HG02870 (cell line): ENCODE measurements at regions not wholly inside any gene's neighbourhood (a gene's known extent, or its start where the extent isn't known, plus 50 kb on each side); places are given as distances from the start of the nearest gene placed in this dataset.
"Not testable (repeated sequence)": the region's sequence is repeated elsewhere in the genome, so short reads cannot be mapped to it uniquely, and the experiment has no call there.

Experiments used
- ATAC-seq: cut with Tn5 transposase; IDR thresholded peaks from one replicate; pipeline ENCODE4 v1.9.1; 2021; ENCODE audit warnings: mild to moderate bottlenecking, moderate library complexity; ENCODE audit not compliant: unreplicated experiment

- no peak for ATAC-seq
These were observed 216.0 kb upstream of the SFSWAP start for GRCh38 chr12:131494741-131495524.

DNA sequence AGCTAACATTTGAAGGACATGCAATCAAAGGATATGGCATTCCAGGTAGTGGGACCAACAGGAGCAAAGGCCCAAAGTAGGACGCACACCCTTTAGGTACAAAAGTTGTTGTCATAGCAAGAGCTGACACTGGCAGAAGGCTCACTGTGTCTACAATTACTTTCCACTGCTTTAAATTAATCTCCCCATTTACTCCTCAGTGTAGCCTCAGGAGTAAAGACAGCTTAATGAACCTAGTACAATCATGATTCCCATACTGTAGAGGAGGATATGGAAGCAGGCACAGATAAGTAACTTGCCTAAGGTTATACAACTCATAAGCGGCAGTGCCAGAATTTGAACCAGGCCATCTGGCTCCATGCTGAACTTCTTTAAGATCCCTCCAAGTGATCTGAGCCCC is 212.9 kb upstream of the SFSWAP start:
- ATAC-seq, result no peak

DNA sequence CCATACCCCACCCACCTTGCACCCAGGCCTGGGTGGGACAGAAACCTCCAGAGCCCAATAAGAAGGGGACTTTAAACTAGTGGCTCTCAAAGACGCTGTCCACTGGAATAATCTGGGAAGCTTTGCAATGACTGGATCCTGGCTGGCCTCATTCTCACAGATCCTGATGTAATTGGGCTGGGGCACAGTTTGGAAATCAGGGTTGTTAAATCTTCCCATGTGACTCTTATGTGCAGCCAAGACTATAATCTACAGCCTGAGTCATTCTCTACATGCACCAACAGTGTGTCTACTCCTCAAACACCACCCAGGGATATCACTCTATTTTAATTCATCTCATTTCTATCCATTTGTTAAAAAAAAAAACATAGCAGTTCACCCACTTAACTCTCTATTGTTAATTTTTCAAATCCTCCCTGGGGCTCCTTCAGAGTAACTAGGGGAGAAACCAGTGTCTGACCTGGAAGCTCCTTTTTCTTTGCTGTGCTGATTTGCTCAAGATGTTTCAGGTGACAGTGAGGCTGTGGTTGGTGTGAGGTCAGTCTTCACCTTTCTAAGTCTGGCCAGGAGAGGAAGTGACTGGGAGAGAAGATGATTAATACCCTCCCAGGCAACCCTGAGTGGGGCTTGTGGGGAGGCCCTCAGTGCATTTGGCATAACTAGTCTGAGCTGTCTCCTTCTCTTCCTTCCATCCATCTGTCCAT is 211.6 kb upstream of the SFSWAP start:
- ATAC-seq, result peak; percentile 74

DNA sequence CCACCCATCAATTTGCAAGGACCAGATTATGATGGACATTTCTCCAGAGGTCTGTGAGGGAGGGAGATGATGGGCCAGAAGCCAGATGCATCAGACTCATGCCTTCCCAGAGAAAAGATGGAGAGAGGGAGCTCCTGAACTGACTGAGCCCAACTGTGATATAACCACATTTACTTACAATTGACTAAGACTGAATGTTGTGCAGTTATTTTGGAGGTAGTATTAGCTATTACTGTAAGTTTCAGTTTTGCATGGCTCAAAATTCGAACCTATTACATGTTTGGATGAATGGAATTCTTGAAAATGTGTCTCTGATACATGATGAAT is 211.1 kb upstream of the SFSWAP start:
- ATAC-seq, result peak; percentile 49

DNA sequence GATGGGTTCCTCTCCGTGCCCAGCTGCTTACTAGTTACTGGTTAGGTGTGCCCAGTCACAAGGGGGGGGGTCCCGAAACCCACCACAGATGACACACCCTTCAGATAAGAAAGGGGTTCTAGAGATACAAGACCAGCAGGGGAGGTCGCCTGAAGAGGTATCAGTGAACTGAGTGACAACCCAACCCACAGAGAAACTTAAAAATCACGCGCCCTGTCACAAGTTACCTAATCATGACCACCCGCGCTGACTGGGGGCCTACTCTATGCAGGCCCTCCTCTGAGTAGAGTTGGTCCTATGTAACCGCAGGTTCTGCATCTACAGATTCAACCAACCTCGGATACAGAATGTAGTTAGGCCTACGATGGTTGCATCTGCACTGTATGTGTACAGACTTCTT is 210.3 kb upstream of the SFSWAP start:
- ATAC-seq, result no peak

DNA sequence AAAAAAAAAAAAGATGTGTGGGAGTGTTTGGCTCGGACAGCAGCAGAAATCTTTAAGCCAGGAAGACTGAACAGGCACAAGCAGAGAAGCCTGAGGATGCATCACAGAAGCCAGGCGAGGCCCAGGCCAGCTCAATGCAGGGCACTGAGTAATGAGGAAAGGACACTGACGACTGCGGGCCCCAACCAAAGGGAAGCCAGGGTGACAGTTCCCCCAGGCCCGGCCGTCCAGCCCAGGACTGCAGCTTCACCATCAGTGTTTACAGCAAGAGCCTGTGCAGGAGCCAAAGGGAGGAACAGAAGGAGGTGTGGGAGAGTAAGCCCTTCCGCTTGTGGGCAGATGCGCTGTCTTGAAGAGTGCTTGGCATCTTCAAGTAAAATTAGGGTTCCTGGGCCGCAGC is 205.3 kb upstream of the SFSWAP start:
- ATAC-seq, result no peak

GRCh38 chr12:131506426-131506825 is 204.5 kb upstream of the SFSWAP start:
- no peak for ATAC-seq

GRCh38 chr12:131507094-131507493 is 203.8 kb upstream of the SFSWAP start:
- ATAC-seq, result no peak

- ATAC-seq, result no peak
These were observed 203.0 kb upstream of the SFSWAP start for GRCh38 chr12:131507881-131508280.

DNA sequence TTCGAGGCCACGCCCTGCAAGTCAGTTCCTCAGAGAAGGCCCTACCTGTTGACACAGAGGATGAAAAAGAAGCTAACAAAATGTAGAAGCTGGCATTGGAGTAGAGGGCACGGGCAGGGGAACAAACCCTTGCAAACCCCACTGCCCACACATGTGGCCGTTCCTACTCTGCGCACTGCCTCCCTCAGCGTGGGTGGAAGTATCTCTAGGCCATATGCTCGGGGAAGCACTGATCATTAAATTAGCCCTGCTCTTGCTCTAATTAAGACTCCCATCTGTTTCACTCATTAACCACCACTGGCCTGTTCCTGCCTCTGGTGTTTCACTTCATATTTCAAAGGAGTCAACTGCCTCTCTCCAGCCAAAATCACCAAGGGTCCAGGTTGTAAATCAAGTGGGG is 201.2 kb upstream of the SFSWAP start:
- no peak for ATAC-seq

- ATAC-seq, result no peak
These were observed 200.5 kb upstream of the SFSWAP start for GRCh38 chr12:131510431-131510830.

- ATAC-seq, result peak; percentile 99
These were observed 199.5 kb upstream of the SFSWAP start for GRCh38 chr12:131511391-131511802.

GRCh38 chr12:131511803-131512561 is 198.9 kb upstream of the SFSWAP start:
- ATAC-seq, result peak; percentile 13

- ATAC-seq, result no peak
These were observed 197.3 kb upstream of the SFSWAP start for GRCh38 chr12:131513606-131514005.

GRCh38 chr12:131520553-131520952 is 190.3 kb upstream of the SFSWAP start:
- not testable (repeated sequence) for ATAC-seq

DNA sequence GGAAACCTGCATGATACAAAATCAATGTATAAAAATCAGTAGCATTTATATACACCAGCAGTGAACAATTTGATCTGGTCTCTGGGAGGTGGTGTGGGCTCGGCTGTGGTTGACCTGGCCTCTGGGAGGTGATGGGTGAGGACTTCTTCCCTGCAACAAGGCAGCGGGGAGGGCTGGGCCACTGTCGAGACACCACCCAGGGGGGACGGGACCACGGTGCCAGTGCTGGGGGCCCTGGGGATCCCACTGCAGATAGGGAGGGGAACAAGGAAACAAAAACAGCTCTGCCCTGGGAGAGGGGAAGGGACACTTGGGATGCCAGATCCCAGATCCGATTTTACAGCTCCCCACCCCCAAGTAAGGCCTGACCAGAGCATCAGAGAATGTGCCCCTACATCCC is 189.6 kb upstream of the SFSWAP start:
- no peak for ATAC-seq

DNA sequence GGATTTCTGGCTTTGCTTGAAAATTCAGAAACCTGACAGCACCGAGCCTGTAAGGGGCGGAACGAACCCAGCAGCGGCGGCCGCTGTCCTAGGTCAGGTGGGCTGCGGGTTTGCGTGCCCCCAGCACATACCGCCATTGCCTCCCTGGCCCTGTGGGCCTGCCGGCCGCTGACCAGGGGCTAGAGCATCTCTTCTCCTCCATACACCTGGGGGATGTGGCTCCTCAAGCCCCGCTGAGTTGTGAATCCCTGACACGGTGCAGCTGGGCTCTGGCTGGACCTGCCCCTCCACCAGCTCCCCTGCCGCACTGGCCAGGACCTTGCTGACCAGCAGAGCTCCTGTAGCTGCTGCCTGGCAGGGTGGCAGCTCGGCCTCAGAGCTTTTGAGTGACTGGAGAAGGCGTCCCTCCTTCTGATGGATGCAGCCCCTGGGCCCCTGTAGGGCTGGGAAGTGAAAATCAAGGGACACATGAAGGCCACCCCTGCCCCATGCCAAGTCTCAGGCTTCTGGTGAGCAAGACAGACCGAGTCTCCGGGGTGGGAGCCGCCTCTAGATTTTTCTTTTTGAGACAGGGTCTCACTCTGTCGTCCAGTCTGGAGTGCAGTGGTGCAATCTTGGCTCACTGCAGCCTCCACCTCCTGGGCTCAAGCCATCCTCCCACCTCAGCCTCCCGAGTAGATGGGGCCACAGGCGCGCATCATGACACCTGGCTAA is 184.9 kb upstream of the SFSWAP start:
- no peak for ATAC-seq

GRCh38 chr12:131527092-131527491 is 183.8 kb upstream of the SFSWAP start:
- no peak for ATAC-seq

DNA sequence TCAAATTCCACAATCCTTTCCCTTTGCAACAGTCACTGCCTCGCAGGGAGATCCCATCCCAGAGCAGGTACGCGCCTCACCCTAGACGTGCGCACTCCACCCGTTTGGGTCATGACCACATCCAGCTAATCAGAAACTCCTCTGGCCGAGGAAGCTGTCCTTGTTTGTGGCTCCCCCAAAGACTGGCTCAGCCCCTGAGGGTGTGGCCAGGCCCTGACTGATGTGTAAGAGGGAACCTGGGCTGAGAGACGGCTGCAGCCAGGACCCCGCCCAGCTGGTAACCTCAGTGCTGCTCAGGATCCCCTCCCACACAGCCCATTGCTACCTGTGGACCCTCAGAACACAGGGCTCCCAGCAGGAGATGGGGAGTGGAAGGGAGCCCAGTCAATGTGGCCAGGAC is 183.2 kb upstream of the SFSWAP start:
- ATAC-seq, result no peak

DNA sequence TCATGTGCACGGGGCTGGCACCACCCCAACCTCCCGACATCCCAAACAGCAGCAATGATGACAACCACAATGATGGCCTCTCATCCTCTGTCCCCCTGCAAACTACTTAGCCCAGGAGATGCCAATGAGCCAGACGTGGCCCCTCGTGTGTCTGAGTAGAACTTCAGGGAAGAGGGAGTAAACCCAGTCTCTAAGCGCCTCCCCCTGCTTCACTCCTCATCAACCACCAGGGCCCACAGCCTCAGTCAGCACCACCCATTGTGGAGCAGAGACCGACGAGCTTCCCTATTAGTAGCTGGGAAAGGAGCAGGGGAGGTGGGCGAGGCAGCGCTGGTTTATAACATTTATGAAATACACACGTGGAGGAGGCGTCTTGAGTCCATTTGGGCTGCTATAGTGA is 182.7 kb upstream of the SFSWAP start:
- ATAC-seq, result no peak

DNA sequence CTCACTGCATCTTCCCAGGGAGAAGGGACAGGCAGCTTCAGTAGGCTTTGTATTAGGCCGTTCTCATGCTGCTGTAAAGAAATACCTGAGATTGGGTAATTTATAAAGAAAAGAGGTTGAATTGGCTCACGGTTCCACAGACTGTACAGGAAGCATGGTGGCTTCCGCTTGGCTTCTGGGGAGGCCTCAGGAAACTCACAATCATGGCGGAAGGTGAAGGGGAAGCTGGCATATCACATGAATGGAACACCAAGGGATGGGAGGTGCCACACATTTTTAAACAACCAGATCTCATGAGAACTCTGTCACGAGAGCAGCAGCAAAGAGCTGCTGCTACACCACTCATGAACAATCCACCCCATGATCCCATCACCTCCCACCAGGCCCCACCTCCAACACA is 182.2 kb upstream of the SFSWAP start:
- ATAC-seq, result no peak
